Glomerular endothelial cell (primary cell): ENCODE measurements at regions not wholly inside any gene's neighbourhood (a gene's known extent, or its start where the extent isn't known, plus 50 kb on each side); places are given as distances from the start of the nearest gene placed in this dataset.
"Not testable (repeated sequence)": the region's sequence is repeated elsewhere in the genome, so short reads cannot be mapped to it uniquely, and the experiment has no call there.

Experiments used
- DNase-seq: peaks from one replicate; pipeline ENCODE4 v3.0.0-alpha.2; 2011; ENCODE audit warnings: low read depth, low spot score; ENCODE audit errors: extremely low read depth

DNA sequence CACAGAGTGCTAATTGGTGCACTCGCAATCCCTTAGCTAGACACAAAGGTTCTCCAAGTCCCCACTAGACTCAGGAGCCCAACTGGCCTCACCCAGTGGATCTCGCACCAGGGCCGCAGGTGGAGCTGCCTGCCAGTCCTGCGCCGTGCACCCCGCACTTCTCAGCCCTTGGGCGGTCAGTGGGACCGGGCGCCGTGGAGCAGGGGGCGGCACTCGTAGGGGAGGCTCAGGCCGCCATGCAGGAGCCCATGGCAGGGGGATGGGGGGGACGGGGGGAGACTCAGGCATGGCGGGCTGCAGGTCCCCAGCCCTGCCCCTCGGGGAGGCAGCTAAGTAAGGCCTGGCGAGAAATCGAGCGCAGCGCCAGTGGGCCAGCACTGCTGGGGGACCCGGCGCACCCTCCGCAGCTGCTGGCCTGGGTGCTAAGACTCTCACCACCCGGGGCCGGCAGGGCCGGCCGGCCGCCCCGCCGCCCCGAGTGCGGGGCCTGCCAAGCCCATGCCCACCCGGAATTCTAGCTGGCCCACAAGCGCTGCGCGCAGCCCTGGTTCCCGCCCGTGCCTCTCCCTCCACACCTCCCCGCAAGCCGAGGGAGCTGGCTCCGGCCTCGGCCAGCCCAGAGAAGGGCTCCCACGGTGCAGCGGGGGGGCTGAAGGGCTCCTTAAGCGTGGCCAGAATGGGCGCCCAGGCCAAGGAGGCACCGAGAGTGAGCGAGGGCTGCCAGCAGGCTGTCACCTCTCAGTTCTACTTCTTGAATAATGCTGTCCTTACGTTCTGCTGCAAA lies 258.2 kb downstream of the GALC start:
- not testable (repeated sequence) for DNase-seq

DNA sequence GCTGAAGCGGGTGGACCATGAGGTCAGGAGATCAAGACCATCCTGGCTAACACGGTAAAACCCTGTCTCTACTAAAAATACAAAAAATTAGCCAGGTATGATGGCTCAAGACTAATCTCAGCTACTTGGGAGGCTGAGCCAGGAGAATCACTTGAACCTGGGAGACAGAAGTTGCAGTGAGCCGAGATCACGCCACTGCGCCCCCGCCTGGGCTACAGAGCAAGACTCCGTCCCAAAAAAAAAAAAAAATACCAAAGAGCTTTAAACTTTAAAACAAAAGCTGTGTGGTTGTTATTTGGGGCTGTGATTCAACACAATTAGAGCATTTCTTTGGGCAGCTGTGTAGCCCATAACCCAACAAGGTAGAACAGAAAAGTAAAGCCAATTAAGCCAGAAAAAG lies 259.9 kb downstream of the GALC start:
- DNase-seq, result not testable (repeated sequence)

DNA sequence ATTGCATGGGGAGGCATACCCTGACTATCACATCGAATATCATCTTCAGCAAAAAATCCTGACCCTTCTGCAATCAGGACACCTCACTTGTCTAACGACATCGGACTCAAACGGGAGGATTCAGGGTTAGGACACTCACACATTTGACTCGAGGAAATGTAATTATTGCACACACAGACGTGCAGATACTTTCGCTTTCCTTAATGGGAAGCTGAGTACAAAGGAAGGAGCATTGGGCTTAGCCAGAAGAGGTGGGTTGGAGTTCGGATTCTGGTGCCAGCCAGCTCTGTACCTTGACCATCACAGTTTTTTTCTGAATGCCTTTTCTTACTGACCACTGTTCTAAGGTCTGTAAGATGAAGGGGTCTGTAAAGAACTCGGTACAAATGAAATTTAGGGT lies 260.4 kb downstream of the GALC start:
- DNase-seq, result no peak

DNA sequence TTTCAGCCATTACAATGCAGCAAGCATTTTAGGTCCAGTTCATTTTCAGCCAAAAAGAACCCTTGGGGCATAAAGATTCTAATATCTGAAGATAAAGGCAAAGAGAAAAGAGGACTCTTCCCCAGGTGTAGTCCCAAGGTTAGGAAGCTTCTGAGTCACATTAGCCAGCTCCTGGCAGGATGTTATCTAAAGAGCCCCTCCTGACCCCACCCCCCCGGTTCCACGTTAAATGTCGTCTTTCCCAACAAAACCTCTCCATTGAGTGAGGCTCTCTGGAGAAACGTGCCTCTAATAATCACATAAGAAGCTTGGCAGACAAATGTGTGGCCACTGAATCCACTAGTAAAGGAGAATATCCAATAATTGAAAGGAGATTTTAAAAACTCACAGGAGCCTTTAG lies 267.7 kb downstream of the GALC start:
- no peak for DNase-seq

DNA sequence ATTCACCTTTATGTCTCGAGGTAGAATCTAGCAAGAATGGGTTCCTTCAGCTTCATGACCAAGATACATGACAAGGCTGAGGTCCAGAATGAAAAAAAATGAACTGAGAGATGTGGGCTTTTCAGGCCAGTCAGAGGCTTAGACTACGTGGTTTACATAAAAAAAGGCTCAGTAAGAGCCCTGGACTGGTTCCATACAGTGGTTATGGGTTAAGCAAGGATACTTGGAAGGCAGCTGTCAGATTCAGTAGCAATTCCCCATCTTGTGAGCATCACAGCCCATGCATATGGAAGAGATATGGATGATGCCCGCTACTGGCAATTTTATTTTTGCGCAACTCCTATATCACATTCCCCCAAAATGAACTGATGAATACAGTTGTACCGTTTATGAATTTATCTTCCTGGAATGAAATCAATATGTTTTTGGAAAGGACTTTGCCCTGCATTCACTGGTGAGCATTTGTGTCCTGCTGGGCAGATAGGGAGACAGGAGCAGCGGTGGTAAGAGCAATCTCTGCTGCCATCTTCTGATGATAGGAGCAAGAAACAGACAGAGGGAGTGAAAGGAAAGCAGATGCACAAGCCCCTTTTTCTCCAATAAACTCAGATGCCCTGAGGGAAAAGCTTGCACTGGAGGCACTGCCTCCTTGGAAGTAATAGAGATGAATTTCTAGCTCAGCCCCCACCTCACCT lies 280.4 kb downstream of the GALC start:
- DNase-seq, result no peak

DNA sequence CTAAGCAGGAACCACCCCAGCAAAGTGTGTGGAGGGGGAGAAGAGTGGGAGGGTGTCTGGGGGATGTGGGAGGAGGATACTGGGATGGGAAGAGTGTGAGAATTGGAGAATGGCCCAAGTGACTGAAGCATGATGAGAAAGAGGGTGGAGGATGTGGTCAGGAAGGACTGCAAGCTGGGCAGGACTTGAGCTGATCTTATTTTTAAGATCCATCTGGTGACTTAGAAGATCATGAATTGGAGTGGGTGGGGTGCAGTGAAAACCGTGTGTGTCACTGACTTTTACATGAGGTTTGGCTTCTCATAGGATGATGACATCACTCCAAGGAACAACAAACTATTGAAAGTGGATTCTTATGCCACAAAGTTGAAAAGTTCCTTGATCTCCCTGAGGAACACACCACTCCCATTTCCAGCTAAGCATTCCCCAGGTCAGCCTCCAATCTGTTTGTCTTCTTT lies 287.5 kb downstream of the GALC start:
- no peak for DNase-seq

DNA sequence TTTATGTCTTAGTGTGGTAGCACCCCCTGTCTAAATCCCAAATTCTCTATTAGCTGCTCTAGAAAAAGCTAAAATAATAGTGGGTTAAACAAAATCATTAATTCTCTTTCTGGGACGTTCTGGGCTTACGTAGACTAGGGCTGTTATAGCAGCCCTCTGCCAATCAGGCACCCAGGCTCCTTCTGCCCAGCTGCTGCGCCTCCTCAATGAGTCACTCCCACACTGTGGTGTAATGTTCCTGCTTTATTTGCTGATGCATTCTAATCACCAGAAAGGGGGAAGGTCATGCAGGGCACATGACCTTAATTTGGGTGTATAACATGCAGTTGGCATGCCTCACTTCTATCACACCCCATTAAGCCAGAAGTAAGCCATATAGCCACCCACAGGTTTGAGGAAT lies 294.5 kb downstream of the GALC start:
- no peak for DNase-seq

DNA sequence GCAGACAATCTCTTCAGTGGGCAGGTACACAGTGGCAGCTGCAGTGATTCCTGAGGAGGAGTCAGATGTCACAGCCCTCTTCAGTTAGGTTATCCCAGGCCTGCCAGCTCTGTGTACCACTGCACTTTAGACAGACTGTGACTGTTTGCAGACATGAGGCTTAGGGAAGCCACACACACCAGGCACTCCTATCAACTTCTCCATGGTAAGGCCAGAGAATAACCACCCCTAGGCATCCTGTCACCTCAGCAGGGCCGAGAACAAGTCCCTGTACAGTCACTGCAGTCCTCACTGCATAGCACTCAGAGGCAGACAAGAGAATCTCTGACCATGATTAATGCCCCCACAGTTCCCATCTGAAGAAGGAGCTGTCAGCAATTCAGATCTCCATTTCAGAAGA lies 296.5 kb downstream of the GALC start:
- DNase-seq, result no peak

DNA sequence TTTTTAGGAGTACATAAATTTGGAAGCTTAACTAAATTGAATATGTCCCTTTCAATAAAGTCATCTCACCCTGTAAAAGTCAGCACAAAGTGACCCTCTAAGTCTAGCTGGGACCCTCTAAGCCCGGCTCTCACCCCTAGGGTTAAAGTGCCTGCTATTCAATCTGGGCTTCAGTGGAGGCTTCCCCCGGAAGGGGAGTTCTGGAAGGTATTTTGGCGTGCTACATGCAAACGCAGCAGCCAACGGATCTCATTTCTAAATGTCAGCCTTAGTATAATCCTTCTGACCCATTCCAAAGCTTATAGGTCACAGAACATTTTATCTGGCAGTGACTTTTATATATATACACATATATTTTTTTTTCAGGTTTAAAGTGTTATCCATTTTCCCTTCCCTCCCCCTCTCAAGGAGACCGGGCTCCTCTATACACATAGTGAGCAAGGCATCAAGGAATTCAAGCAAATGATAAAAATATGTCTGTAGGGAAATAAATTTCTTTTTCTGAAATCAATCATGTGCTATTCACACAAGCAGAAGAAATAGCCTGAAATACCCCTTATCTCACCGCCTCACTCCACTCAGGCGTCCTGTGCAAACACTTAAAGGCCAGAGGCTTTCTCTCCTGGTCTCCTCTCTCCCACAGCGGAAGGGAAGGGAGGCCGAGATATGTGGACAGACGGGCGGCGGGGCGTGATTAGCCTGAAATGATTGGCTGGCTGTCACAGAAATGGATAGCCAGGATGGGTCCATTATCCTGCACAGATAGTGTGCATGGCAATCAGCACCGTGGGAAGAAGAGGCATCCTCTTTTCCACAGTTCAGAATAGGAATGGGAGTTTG lies 301.7 kb downstream of the GALC start:
- no peak for DNase-seq

DNA sequence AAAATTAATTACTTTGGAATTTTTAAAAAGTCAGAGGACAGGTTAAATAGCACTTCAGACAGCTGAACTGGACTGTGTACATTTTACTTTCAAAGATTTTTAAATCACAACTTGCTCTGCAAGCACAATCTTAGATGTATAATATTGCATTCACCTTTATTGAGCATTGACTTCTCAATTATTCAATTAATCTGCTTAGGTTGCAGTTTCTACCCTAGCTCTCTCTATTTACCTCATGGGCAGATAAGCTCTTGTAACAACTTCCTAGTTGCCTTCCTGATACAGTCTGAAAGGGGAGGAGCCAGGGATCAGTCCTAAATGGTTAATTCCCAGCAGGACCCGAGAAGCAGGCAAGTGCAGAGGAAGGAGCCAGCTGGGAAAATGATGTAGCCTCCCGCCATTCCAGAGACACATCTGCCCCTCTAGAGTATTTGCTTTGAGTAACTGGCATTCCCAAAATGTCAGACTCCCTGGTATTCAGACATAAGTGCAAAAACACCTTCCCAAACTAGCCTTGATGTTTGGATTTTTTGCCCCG lies 302.8 kb downstream of the GALC start:
- DNase-seq, result no peak

DNA sequence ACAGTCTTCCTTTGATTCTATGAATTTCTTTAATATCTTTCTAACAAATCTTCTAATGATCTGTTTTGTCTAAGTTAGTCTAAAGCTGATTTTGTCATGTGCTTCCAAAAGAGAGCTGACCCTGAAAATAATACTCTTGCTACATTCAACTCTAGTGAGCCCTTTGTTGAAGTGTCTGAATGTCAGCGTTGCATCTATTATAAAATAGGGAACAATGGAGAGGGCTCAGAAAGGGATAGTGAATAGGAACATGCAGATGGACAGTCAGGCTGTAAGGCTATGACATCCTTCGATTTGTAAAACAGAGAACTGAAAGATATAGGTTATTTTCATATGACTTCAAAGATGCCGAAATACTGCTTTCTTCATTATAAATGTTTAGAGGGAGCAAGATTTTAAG lies 304.5 kb downstream of the GALC start:
- DNase-seq, result no peak

DNA sequence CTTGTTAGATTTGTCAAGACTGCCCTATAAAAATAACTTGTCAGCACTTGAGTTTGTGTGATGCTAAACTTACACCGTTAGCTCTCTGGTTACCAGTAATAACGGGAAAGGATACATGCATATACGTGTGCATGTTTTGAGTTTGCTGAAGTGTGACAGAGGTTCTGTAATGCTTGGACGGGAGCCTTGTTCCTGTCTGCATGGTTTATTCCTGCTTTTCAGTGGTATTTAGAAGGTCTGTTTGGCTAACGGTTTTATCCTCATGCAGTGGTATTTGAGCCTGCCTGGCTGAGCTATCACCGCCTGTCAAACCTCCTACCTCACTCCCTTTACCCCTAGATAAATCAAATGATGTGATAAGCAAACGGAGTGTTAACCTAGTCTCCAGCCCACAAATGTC lies 305.6 kb downstream of the GALC start:
- DNase-seq, result no peak

DNA sequence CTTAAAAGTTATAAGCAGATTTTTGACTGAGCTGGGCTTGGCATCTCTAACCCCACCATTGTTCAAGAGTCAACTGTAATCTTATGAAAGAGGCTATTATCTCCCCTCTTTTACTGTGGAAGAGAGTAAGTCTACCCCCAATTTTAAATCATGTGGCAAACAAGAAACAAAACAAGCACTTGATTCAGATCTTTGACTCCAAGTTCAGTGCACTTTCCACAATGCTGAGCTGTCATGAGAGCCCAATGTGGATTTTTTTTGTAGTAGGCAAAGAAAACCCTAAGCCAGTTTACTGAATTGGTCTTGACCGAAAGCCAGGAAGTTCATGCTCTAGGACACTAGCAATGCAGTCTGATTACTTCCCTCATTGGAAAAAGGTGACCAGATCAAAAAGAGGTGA lies 306.2 kb downstream of the GALC start:
- no peak for DNase-seq

DNA sequence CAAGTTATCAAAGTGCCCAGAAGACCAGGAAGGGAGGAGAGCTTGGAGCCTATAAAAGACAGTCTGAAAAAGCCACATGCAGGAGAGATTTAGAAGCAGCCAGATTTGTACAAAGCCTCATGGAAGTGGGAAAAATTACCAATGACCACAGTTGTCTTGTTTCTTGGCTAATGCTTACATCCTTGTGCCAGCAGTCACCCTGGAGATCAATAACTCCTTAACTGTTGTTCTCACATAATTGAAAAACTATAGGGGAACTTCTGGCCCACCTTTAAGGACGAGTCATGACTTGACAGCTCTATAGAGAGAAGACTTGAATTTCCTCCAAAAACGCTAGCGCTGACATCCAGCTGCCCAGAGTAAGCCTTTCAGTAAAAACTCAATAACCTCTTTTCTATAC lies 313.1 kb downstream of the GALC start:
- DNase-seq, result no peak

DNA sequence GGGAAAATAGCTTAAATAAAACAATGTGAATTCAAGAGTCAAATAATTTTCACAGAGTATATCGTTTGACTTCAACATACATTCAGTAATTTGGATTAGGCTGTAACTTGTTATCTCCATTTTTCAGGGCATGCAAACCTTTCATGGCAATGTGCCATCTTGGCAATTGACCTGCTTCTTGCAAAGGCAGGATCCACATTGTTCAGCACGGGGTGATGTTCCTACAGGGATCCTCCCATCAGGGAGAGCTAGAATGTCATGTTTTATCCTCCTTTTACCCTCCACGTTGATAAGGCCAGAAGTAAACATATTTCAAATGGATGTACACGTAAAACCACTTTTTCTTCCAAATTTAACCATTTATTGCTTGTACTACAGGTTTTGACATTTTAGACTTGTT lies 314.4 kb downstream of the GALC start:
- no peak for DNase-seq

DNA sequence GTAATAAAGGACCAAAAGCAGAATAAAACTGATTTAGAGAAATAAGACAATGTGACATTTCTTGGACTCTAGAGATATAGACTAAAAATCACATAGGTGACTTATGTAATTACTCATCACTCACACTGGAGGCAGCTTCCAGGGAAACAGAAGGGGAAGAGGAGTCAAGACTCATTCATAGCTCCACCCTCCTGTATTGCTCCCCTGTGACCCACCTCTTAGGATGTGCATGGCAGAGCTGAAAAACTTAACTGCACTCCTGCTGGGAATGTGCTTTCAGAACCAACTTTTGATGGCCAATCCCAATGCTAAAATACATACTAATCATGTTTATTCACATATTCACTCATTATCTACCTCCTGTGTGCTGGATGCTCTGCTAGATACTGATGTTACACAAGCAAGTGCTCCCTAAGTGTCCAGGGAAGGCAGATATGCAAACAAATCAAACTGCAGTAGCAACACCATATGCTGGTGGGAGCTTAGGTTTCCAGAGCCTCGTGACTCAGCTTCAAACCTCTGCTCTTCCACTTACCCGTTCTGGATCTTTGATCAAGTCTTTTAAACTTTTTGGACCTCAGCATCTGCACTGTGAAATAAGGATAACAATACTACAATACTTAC lies 316.1 kb downstream of the GALC start:
- no peak for DNase-seq

DNA sequence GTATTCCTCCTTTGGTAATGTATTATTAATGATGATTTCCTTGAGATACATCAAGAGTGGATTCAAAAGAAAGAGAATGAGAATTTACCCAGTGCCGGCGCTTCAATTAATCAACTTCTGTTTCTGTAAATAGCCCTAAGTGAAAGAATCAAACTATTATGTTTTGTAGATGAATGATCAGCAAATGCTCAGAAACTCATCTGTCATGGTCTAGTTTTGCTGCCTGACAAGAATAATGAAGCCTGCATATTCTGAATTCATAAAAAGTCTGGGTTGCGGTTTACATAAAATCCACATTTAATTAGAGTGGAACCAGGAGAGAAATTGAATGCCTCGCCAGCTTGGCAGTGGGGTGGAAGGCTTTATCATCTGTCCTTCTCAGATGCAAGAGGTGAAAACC lies 325.3 kb downstream of the GALC start:
- DNase-seq, result no peak

DNA sequence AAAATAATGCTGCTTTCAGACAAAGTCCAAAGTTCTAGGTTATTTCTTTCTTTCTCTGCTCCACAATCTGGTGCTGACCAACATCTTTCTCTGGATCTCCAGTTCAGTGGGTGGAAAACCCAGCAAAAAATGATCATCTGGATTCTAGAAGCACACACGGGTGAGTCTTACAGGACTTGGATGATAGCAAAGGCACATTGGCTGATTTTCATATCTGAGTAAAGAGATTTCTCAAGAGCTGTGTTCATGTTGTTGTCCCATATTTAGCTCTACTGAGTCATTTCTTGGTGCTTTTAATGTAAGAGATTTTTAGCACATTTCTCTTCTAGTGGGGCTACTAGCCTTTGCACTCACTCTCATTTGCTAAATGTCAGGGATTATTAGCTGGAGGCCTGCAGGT lies 336.7 kb downstream of the GALC start:
- no peak for DNase-seq

DNA sequence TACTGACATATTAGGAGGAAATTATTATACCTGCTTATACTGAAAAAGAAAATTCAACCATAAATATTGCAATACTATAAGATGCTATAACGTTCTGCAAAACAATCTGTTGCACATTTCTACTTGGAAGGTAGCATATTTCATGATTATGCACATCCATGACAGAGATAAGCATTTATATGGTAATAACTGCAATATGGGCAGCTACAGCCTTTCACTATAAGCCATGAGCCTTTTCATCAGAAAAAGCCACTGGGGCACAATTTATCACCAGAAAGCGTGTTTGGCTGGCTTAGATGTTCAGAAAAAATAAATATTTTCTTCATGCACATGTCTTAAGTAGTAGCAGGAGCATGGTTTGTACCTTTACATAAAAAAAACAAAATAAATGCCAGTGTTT lies 340.7 kb downstream of the GALC start:
- no peak for DNase-seq

DNA sequence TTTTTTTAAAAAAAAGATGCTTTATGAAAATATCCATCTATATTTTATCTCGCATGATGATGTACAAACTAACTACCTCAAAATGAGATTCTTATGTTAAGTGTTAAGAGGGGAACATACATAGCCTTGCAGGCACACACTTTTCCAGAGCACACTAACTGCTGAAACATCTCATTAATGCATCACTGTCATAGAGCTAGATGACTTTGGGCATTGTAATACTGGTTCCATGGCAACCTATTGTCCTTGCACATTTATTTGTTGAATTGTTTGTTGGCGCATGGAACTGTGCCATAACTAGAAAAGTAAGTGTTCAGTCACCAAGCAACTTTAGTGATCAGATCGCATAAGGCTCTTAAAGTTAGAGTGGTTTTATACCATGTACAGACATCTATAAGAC lies 348.3 kb downstream of the GALC start:
- no peak for DNase-seq

DNA sequence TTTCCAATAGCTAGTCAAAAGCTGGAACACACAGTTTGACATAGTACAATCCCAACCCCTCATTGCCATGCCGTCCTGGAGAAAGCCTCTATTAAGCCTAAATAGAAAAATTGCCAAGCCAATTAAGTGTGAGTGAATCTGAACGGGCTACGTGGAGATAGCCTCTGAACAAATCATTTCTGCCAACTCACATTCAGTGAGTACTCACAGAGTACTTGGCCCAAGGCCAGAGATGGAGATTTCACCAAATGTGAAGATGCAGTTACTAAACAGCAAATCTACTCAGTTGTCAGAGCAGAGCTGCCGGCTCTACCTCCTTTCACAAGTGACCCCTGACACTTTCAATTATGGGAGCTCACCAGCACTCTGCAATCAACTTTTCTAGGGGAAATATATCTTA lies 350.0 kb downstream of the GALC start:
- DNase-seq, result no peak
